Ectodermal cell (in vitro differentiated cells): ENCODE measurements at regions not wholly inside any gene's neighbourhood (a gene's known extent, or its start where the extent isn't known, plus 50 kb on each side); places are given as distances from the start of the nearest gene placed in this dataset.

Experiments used
- H3K27ac ChIP-seq: 2 replicates; pipeline ENCODE4 v1.7.0; 2013; ENCODE audit warnings: mild to moderate bottlenecking, low read depth, low read length; ENCODE audit not compliant: insufficient read depth, poor library complexity, severe bottlenecking
- H3K27me3 ChIP-seq: 2 replicates; pipeline ENCODE4 v1.7.0; 2013; ENCODE audit warnings: mild to moderate bottlenecking, low read length; ENCODE audit not compliant: insufficient read depth, control insufficient read depth, poor library complexity, severe bottlenecking
- H3K36me3 ChIP-seq: one replicate; pipeline ENCODE4 v1.7.0; 2013; ENCODE audit warnings: low read length; ENCODE audit not compliant: control insufficient read depth, insufficient read depth
- H3K4me1 ChIP-seq: one replicate; pipeline ENCODE4 v1.7.0; 2013; ENCODE audit warnings: low read length; ENCODE audit not compliant: control insufficient read depth, insufficient read depth
- H3K4me3 ChIP-seq: 2 replicates; pipeline ENCODE4 v1.7.0; 2013; ENCODE audit warnings: low read depth, low read length, control low read depth; ENCODE audit not compliant: insufficient read depth
- H3K9me3 ChIP-seq: 2 replicates; pipeline ENCODE4 v1.7.0; 2013; ENCODE audit warnings: mild to moderate bottlenecking, low read length, moderate library complexity; ENCODE audit not compliant: control insufficient read depth
- WGBS, 2 experiments: methylation state at CpG; one replicate each; pipeline ENCODE4 v1.1.7; 2013; ENCODE audit warnings: missing lambda C conversion rate in 2 of 2; 5-methylcytosine and 5-hydroxymethylcytosine counted together

DNA sequence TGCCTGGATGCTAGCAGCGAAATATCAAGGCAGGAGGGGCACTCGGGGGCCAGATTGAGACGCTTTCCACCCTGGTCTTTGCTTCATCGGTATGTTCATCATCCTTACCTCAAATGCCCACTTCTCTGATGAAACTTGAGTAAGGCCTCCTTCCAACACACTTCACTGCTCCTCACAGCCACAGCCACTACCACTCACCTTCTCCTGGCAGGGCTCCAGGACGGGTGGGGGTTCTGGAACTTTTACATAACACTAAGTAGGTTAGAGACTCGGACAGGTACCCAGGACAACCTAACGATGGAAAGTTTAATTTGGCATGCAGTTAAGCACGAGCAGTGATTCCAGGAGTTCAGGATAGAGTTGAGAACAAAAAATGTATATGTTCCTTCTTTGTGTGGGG lies 73.9 kb upstream of the SPAG17 start:
- no peaks in the 10 kb centered on the region for H3K4me1 ChIP-seq
- WGBS, 2 experiments, result 90 to 94% methylated on average over 8 of the region's 8 CpGs

DNA sequence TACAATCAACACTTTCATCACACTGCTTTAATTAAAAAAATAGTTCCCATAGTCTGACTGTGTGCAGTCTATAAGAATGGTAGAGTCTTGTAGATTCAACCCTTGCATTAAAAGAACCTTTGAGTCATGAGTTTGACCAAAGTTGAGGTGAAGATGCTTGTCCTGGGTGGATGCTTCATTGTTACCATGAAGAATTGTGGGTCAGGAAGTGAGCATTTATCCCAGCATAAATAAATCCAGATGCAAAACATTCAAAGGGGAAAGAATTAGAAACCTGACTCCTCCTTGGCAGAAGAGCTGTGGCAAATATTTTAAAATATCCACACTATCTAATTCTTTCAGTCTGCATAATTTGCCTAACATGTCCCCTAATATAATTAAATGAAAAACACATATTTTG lies 72.9 kb upstream of the SPAG17 start:
- H3K4me1 ChIP-seq, result no peaks in the 10 kb centered on the region
- H3K27me3 ChIP-seq, result no peaks in the 10 kb centered on the region
- H3K27ac ChIP-seq, result no peak overlapping the region
- H3K4me3 ChIP-seq, result no peak overlapping the region
- H3K9me3 ChIP-seq, result no peaks in the 10 kb centered on the region
- no peaks in the 10 kb centered on the region for H3K36me3 ChIP-seq

More for the DNA sequence above, 73.9 kb upstream of the SPAG17 start:
- H3K27me3 ChIP-seq, result no peaks in the 10 kb centered on the region
- H3K36me3 ChIP-seq, result no peaks in the 10 kb centered on the region
- no peak overlapping the region for H3K27ac ChIP-seq
- no peaks in the 10 kb centered on the region for H3K9me3 ChIP-seq
- H3K4me3 ChIP-seq, result no peak overlapping the region

DNA sequence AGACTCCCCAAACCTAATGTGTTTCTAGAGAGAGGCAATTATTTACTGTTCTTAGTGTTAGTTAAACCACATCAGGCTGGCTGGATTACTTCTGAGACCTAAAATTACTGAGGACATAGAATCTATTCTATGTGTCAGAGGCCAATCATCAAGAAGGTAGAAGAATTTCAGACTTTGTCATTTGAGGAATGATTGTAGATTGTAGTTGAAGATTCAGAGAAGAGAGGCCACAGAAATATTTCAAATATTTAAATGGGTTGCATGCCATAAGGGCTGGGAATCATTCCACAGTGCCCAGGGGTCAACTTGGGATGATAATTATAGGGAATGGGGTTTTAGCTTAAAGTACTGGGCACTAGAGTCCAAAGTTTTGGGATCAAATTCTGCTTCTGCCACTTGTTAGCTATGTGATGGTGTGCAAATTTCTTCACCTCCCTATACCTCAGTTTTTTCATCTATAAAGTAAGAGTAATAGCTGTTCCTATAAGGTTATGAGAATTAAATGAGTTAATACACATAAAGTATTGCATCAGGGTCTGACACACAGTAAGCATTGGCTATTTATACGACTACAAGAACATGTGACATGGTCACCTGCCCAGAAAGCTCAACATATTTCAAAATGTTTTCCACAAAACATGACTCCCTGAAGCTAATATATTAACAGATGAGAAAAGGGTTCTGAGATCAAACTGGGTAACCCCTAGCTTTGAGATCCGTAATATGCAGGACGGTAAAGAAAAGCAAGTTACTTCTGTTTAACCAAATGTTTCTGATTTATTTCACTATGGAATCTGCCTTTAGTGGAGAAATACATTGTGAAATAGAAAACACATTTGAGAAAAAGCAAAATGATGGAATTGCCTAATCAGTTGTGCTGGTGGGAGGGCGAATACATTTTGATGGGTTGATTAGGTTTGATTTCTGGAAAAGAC lies 69.7 kb upstream of the SPAG17 start:
- no peak overlapping the region for H3K4me3 ChIP-seq
- no peaks in the 10 kb centered on the region for H3K27me3 ChIP-seq
- 89 to 95% methylated on average over 2 to 4 of the region's 4 CpGs for WGBS, 2 experiments
- no peaks in the 10 kb centered on the region for H3K9me3 ChIP-seq
- no peak overlapping the region for H3K27ac ChIP-seq
- H3K36me3 ChIP-seq, result no peaks in the 10 kb centered on the region
- no peaks in the 10 kb centered on the region for H3K4me1 ChIP-seq

DNA sequence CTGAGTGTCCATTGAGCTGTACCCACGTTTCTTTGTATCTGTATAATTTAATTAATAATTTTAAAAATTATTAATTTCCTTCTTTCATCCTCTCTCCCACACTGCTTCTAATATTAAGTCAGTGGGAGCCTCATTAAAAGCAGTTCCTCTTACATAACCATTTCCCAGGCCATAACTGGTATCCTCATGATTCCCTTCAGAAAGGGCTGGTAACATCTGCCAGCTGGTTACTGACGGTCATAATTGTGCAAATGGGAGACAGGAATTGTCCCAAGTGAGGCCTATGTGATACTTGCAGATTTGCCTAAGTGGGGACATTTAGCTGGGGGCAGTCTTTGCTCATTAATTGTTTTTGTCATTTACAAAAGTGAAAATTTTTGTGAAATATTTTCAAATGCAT lies 69.0 kb upstream of the SPAG17 start:
- Histone ChIP-seq H3K4me1 (no peaks in the 10 kb centered on the region), H3K9me3 (no peaks in the 10 kb centered on the region), H3K27me3 (no peaks in the 10 kb centered on the region), H3K27ac (no peak overlapping the region), H3K4me3 (no peak overlapping the region), H3K36me3 (no peaks in the 10 kb centered on the region)
- WGBS, 2 experiments, result 91 to 100% methylated on average over 1 of the region's 2 CpGs

DNA sequence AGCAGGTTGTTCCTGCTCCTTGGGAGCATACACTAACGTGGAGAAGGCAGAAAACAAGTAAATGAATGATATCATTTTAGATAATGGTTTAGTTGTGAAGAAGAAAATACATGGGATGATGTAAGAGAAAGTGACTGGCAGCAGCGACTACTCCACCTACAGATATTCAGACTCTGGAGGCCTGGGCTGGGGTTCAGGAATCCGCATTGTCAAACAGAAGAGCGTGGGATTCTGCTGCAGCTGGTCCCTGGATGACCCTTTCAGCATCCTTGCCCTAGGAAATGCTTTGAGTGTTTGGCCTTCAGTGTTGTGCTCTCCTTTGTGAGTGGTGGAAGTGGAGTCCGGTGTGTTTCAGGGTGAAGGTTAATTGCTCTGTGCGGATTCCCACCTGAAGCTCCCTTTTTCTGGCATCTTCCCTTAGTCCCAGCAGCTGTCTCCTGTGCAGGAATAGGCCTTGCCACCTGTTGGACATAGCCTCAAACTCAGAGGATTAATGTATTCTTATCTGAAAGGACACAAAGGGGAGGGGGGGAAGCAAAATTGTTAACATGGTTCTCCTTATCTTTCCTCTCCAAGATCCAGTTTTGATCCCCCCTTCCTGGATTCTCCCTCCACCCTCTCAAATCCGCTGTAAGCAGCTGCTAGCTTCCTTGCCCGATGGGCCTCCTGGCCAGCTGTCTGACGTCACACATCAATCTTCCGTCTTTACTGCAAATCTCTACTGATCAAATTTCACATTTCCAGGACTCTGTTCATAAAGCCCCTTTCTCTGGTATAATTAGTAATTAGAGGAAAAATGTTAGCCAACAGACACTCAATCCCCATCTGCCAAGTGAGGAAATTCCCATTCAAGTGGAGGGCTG lies 68.3 kb upstream of the SPAG17 start:
- Histone ChIP-seq H3K4me1 (no peaks in the 10 kb centered on the region), H3K36me3 (no peaks in the 10 kb centered on the region), H3K27me3 (no peaks in the 10 kb centered on the region), H3K4me3 (no peak overlapping the region), H3K9me3 (no peaks in the 10 kb centered on the region), H3K27ac (no peak overlapping the region)
- 86 to 94% methylated on average over 10 of the region's 10 CpGs for WGBS, 2 experiments

DNA sequence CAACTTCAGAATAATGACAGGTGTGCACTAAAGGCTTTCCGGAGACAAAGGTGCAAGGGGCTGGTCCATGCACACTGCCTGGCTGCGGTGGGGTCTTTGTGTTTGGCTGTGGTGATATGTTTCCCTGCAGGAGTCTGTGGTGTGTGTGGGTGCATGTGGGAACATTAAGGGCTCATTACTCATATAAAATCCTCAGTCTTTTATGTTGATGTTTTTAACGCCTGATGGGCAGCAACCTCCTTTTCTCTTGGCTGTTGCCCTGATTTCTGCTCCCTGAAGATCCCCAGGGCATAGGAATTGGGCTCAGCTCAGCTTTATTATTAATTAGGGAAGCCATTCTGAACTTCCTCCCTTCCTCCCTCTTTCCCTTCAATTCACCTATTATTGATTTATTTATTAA lies 67.6 kb upstream of the SPAG17 start:
- H3K27ac ChIP-seq, result no peak overlapping the region

DNA sequence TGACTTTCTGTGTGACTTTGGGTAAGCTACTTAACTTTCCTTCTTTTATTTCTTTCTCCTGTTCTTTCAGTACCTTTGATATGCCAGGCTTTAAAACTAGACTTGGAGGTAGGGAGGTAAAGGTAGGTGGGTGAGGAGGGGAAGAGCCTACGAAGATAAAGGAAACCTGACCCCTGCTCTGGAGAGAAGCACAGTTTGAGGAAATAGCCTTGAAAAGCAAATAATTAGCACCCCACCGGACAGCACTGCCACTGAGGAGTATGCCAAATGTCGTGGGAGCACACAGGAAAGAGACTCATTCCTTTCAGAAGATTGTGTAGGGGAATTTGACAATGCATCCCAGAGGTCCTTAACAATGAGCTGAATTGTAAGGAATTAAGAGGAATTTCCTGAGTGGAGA lies 65.2 kb upstream of the SPAG17 start:
- Histone ChIP-seq H3K36me3 (no peaks in the 10 kb centered on the region), H3K4me1 (no peaks in the 10 kb centered on the region), H3K9me3 (no peaks in the 10 kb centered on the region), H3K27me3 (no peaks in the 10 kb centered on the region), H3K27ac (no peak overlapping the region), H3K4me3 (no peak overlapping the region)
- 0 to 5% methylated on average over 3 of the region's 3 CpGs for WGBS, 2 experiments

More for the DNA sequence above, 67.6 kb upstream of the SPAG17 start:
- Histone ChIP-seq H3K4me3 (no peak overlapping the region), H3K9me3 (no peaks in the 10 kb centered on the region), H3K27me3 (no peaks in the 10 kb centered on the region), H3K36me3 (no peaks in the 10 kb centered on the region), H3K4me1 (no peaks in the 10 kb centered on the region)
- WGBS, 2 experiments, result 96 to 100% methylated on average over 3 of the region's 3 CpGs

DNA sequence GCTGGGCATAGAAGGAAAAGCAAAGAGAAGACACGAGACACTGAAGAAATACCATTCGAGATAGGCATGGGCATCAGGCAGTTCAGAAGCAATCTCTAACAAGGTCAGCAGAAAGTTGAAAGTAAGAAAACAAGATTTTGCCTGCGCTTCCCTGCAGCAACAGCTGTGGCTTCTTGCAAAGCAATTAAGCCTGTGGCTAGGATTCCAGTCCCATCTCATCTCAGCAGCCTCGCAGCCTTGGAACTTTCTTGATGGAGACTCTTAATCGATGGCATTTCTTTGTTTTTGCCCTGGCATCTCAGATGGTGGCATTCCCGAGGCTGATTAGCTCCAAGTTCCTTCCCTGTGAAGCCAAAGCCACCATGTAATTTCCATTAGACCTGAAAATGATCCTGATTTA lies 64.6 kb upstream of the SPAG17 start:
- no peak overlapping the region for H3K4me3 ChIP-seq
- no peaks in the 10 kb centered on the region for H3K4me1 ChIP-seq
- H3K27me3 ChIP-seq, result no peaks in the 10 kb centered on the region
- no peak overlapping the region for H3K27ac ChIP-seq
- 76 to 87% methylated on average over 6 of the region's 6 CpGs for WGBS, 2 experiments
- no peaks in the 10 kb centered on the region for H3K36me3 ChIP-seq
- no peaks in the 10 kb centered on the region for H3K9me3 ChIP-seq

DNA sequence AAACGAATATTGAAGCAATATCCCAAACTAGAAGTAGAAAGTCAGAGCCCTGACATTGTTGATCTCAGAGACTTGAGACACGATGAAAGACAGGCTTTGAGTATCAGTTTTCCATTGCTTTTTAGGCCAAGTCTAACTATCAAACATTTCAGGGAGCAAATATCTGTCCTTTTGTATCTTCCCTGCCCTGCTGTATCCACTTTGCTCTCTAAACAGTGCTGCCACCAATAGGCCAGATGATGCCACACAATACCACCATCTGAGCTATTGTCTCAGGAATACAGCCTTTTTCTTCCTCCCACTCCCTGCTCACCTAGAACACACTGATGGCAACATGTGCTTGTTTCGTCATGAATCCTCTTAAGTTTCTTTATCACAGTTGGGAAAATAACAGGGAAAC lies 62.6 kb upstream of the SPAG17 start:
- Histone ChIP-seq H3K9me3 (no peaks in the 10 kb centered on the region), H3K4me1 (no peaks in the 10 kb centered on the region), H3K4me3 (no peak overlapping the region), H3K27me3 (no peaks in the 10 kb centered on the region), H3K36me3 (no peaks in the 10 kb centered on the region), H3K27ac (no peak overlapping the region)
- WGBS, 2 experiments, result 88 to 90% methylated on average over 3 of the region's 3 CpGs

DNA sequence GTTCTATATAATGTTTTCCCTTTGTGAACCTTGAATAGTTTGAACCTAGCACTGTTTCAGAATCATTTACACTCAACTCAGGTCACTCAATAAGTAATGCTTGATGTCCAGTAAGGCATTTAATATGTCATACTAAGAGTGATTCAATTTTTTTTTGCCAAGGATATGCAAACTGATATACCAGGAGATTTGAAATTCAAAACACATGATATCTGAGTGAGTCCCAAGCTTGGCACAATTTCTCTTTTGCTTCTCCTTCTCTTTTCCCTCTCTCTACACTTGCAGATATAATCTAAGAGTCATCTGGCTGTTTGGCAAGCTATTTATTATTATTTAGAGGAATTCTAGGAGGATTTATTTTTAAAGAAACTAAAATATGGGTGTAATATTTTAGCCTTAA lies 61.6 kb upstream of the SPAG17 start:
- H3K27me3 ChIP-seq, result no peaks in the 10 kb centered on the region
- H3K9me3 ChIP-seq, result no peaks in the 10 kb centered on the region
- no peak overlapping the region for H3K27ac ChIP-seq
- no peaks in the 10 kb centered on the region for H3K36me3 ChIP-seq
- no peaks in the 10 kb centered on the region for H3K4me1 ChIP-seq
- no peak overlapping the region for H3K4me3 ChIP-seq
